PC-3 (cell line): ENCODE measurements at regions not wholly inside any gene's neighbourhood (a gene's known extent, or its start where the extent isn't known, plus 50 kb on each side); places are given as distances from the start of the nearest gene placed in this dataset.

Experiments
- ATAC-seq: fragments of 200-7000 bp; cut with Tn5 transposase; 2 replicates; pipeline ENCODE4 v1.9.1; 2020; ENCODE audit warnings: mild to moderate bottlenecking, moderate library complexity
- BruUV-seq: library from RNA; stranded (reverse); fragments of 400-500 nt; replicated peaks from 2 replicates; lab custom pipeline; 2021; lab: Mats Ljungman, UMichigan
- CTCF ChIA-PET: fragments of 300-600 bp; sonication (Branson Sonifier 250); formaldehyde crosslinking; loops from one replicate; lab custom pipeline; 2022; ENCODE audit warnings: antibody characterized with exemption; lab: Charles Lee
- POLR2A ChIA-PET: fragments of 300-600 bp; sonication (Branson Sonifier 250); formaldehyde crosslinking; loops from one replicate; lab custom pipeline; 2022; ENCODE audit warnings: antibody characterized with exemption; ENCODE audit not compliant: unreplicated experiment; lab: Charles Lee
- DNase-seq: peaks from one replicate; pipeline ENCODE4 v3.0.0-alpha.2; 2015
- H2AFZ ChIP-seq: fragments of 300-600 bp; sonication (generic); 2 replicates; pipeline ENCODE4 v1.6.0; 2016; ENCODE audit warnings: antibody characterized with exemption, low read length
- H3F3A ChIP-seq: fragments of 300-600 bp; sonication (generic); one replicate; pipeline ENCODE4 v1.6.0; 2017; ENCODE audit warnings: antibody characterized with exemption, low read length, control low read depth, mild to moderate bottlenecking; ENCODE audit not compliant: unreplicated experiment
- H3K27ac ChIP-seq: fragments of 300-600 bp; sonication (generic); 2 replicates; pipeline ENCODE4 v1.5.1; 2016; ENCODE audit warnings: mild to moderate bottlenecking, low read length
- H3K27me3 ChIP-seq: fragments of 300-600 bp; sonication (generic); 2 replicates; pipeline ENCODE4 v1.6.1; 2016; ENCODE audit warnings: low read length, mixed read lengths
- H3K36me3 ChIP-seq: fragments of 300-600 bp; sonication (generic); 2 replicates; pipeline ENCODE4 v1.6.1; 2016; ENCODE audit warnings: low read depth, mixed run types, low read length, mixed read lengths
- H3K4me1 ChIP-seq: fragments of 300-600 bp; sonication (generic); 2 replicates; pipeline ENCODE4 v1.5.1; 2016; ENCODE audit warnings: low read length; ENCODE audit not compliant: insufficient read depth
- H3K4me2 ChIP-seq: fragments of 300-600 bp; sonication (generic); 2 replicates; pipeline ENCODE4 v1.6.0; 2016; ENCODE audit warnings: low read length
- H3K4me3 ChIP-seq: fragments of 300-600 bp; sonication (generic); 2 replicates; pipeline ENCODE4 v1.5.1; 2016; ENCODE audit warnings: mild to moderate bottlenecking, low read length, mixed read lengths
- H3K79me2 ChIP-seq: fragments of 300-600 bp; sonication (generic); 2 replicates; pipeline ENCODE4 v1.6.1; 2017; ENCODE audit warnings: low read length, mixed read lengths
- H3K9ac ChIP-seq: fragments of 300-600 bp; sonication (generic); 2 replicates; pipeline ENCODE4 v1.6.0; 2016; ENCODE audit warnings: mild to moderate bottlenecking, low read length
- H3K9me2 ChIP-seq: fragments of 300-600 bp; sonication (generic); replicated peaks from 2 replicates; pipeline ENCODE4 v1.6.1; 2016; ENCODE audit warnings: mixed run types, low read length, mixed read lengths
- H3K9me3 ChIP-seq: fragments of 300-600 bp; sonication (generic); 2 replicates; pipeline ENCODE4 v1.6.1; 2016; ENCODE audit warnings: low read length, mixed read lengths
- H4K20me1 ChIP-seq: fragments of 300-600 bp; sonication (generic); 2 replicates; pipeline ENCODE4 v1.6.1; 2016; ENCODE audit warnings: low read length, mixed read lengths
- EZH2 ChIP-seq: fragments of 300-600 bp; sonication (generic); IDR thresholded peaks from one replicate; pipeline ENCODE4 v1.6.1; 2017; ENCODE audit warnings: antibody characterized with exemption, mild to moderate bottlenecking, low read length; ENCODE audit not compliant: unreplicated experiment
- EZH2phosphoT487 ChIP-seq: fragments of 300-600 bp; sonication (generic); IDR thresholded peaks from 2 replicates; pipeline ENCODE4 v1.6.1; 2018; ENCODE audit warnings: mild to moderate bottlenecking, antibody characterized with exemption, low read length, borderline replicate concordance
- intact Hi-C: fragments of 100-400 bp; cut with micrococcal nuclease; formaldehyde crosslinking; loops from 2 replicates; pipeline ENCODE4 v1.9.0; 2023
- TF ChIP-seq, protein P1 (sequence below): fragments of 300-600 bp; sonication (generic); conservative IDR thresholded peaks from 2 replicates; pipeline ENCODE4 v1.5.1; 2017; ENCODE audit warnings: antibody characterized with exemption, low read depth, mild to moderate bottlenecking, low read length

DNA sequence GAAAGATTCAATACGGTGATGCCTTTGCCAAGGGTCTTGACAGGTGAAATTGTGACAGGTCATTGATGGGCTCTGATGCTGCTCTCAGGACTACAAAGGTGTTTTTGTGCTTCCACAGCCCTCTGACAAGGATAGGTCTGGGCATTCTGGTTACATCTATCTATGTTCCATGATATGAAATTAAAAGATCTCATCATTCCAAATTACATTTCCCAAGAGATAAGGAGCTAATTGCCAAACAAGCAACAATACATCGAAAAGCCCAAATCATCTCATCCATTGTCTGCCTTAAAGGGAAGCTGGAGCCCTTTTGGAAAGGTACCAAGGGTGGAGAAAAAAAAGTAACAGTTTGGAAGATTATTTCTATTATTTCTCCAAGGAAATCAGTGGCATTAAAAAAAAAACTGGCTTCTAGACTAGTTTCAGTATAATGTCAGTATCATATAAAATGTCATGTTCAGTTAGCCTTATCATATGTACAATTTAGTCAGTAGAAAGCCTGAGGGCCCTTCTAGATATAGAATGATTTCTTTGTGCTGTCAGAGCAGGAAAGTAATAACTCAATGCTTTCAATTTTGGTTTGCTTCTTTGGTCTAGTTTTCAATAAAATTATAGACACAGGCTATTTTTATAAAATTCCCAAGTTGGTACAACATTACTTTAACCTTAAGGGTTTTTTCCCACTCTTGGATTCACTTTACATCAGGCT lies 224.5 kb upstream of the GPRIN3 start:
- Histone ChIP-seq H3K4me3 (no peak overlapping the region), H3K79me2 (no peaks in the 10 kb centered on the region), H3K4me2 (no peak overlapping the region), H3K27me3 (peaks cover 6% of the 10 kb centered on the region), H3K4me1 (no peaks in the 10 kb centered on the region), H3K36me3 (no peaks in the 10 kb centered on the region), H3K9me2 (no peaks in the 10 kb centered on the region), H3F3A (no peaks in the 10 kb centered on the region), H3K9me3 (no peaks in the 10 kb centered on the region), H4K20me1 (no peaks in the 10 kb centered on the region), H2AFZ (no peak overlapping the region), H3K9ac (no peak overlapping the region), H3K27ac (no peak overlapping the region)
- intact Hi-C loops = no loop called here
- POLR2A ChIA-PET = no interaction called here
- ATAC-seq = no peak
- no TSS peak for BruUV-seq
- DNase-seq = no peak
- TF ChIP-seq, protein P1, sequence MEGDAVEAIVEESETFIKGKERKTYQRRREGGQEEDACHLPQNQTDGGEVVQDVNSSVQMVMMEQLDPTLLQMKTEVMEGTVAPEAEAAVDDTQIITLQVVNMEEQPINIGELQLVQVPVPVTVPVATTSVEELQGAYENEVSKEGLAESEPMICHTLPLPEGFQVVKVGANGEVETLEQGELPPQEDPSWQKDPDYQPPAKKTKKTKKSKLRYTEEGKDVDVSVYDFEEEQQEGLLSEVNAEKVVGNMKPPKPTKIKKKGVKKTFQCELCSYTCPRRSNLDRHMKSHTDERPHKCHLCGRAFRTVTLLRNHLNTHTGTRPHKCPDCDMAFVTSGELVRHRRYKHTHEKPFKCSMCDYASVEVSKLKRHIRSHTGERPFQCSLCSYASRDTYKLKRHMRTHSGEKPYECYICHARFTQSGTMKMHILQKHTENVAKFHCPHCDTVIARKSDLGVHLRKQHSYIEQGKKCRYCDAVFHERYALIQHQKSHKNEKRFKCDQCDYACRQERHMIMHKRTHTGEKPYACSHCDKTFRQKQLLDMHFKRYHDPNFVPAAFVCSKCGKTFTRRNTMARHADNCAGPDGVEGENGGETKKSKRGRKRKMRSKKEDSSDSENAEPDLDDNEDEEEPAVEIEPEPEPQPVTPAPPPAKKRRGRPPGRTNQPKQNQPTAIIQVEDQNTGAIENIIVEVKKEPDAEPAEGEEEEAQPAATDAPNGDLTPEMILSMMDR = no peak
- TF ChIP-seq EZH2 = no peak
- no peak for TF ChIP-seq EZH2phosphoT487
- CTCF ChIA-PET = no interaction called here

DNA sequence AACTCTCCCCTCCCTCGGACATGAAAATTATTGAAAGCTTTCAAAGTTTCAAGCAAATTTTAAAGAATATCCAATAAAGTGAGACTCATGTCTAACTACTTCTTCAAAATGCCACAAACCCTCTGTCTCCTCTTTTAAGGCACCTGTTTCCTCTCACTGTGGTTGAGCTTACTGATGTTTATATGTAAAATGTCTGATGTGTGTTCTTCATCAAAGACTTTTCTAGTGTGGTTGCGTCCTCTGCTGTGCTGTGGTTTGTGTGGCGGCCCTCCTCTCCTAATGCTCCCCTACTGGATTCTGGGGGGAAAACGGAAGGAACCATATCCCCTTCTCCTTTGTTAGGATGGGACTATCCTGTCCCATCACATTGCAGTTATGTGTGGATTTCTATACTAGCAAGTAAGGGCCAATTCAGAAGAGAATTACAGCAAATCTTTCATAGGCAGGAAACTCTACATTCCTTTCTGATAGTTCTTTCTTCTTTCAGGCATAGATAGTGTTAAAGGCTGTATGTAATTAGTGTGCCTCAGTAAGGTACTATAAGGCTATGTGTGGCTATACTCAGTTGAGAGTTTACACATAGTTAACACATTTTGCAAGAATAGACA lies 221.0 kb upstream of the GPRIN3 start:
- intact Hi-C loops = no loop called here
- no peaks in the 10 kb centered on the region for H3F3A ChIP-seq
- no peak overlapping the region for H3K4me2 ChIP-seq
- POLR2A ChIA-PET = no interaction called here
- H3K27ac ChIP-seq = no peak overlapping the region
- H3K9ac ChIP-seq = no peak overlapping the region
- ATAC-seq (no peak), DNase-seq (no peak)
- no peaks in the 10 kb centered on the region for H3K79me2 ChIP-seq
- H3K9me2 ChIP-seq = no peaks in the 10 kb centered on the region
- peaks cover 12% of the 10 kb centered on the region for H3K27me3 ChIP-seq
- CTCF ChIA-PET = no interaction called here
- H3K9me3 ChIP-seq = no peaks in the 10 kb centered on the region
- no peaks in the 10 kb centered on the region for H3K36me3 ChIP-seq
- H2AFZ ChIP-seq = no peak overlapping the region
- H3K4me1 ChIP-seq = no peaks in the 10 kb centered on the region
- no peak overlapping the region for H3K4me3 ChIP-seq
- no peaks in the 10 kb centered on the region for H4K20me1 ChIP-seq
- BruUV-seq = no TSS peak
- TF ChIP-seq EZH2phosphoT487 = no peak
- TF ChIP-seq EZH2 = no peak
- TF ChIP-seq, protein P1 = no peak

DNA sequence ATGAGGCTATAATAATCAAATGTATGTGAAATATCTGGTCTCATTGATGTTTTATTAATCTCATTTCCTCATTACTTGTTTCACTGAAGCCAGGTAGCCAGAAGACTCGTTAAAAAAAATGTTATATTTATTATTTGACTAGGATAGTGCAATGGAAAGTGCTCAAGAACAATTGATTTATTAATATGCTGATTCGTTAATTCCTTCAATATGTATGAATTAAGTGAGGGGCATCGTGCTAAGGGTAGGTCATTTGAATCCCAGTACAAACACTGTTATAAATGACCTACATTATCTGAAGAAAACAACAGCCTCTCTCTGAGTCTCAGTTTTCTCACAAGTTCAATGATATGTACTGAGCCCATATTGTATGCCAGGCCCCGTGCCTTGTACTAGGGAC lies 214.2 kb upstream of the GPRIN3 start:
- TF ChIP-seq, protein P1 = no peak
- no peak for TF ChIP-seq EZH2
- no peak for TF ChIP-seq EZH2phosphoT487
- Histone ChIP-seq H4K20me1 (no peaks in the 10 kb centered on the region), H3K36me3 (no peaks in the 10 kb centered on the region), H2AFZ (no peak overlapping the region), H3K4me1 (no peaks in the 10 kb centered on the region), H3K9me2 (no peaks in the 10 kb centered on the region), H3K9ac (no peak overlapping the region), H3K4me3 (no peak overlapping the region), H3F3A (no peaks in the 10 kb centered on the region), H3K27ac (no peak overlapping the region), H3K4me2 (no peak overlapping the region), H3K27me3 (peaks cover 49% of the 10 kb centered on the region), H3K9me3 (no peaks in the 10 kb centered on the region), H3K79me2 (no peaks in the 10 kb centered on the region)
- ChIA-PET POLR2A (no interaction called here), CTCF (no interaction called here)
- ATAC-seq = no peak
- BruUV-seq = no TSS peak
- DNase-seq = no peak
- intact Hi-C loops = no loop called here
